K562 (cell line): ENCODE measurements at regions not wholly inside any gene's neighbourhood (a gene's known extent, or its start where the extent isn't known, plus 50 kb on each side); places are given as distances from the start of the nearest gene placed in this dataset.

Source experiments
- ATAC-seq: fragments of 200-7000 bp; cut with Tn5 transposase; 3 replicates; pipeline ENCODE4 v1.9.1; 2020; ENCODE audit warnings: moderate library complexity
- BruUV-seq: library from RNA; stranded (reverse); fragments of 400-500 nt; replicated peaks from 2 replicates; lab custom pipeline; 2021; lab: Mats Ljungman, UMichigan
- CTCF ChIA-PET: fragments of 300-600 bp; formaldehyde crosslinking; extraction: SDS; loops from one replicate; lab custom pipeline; 2021; ENCODE audit warnings: low intra/inter-chr PET ratio; lab: Yijun Ruan, JAX
- POLR2A ChIA-PET: fragments of 300-600, 350-650 bp; sonication (Branson Sonifier 250); formaldehyde crosslinking; extraction: SDS; loops from one replicate; lab custom pipeline; 2021; ENCODE audit warnings: antibody characterized with exemption, inconsistent platforms; lab: Yijun Ruan, JAX
- DNase-seq, 4 experiments: peaks; one replicate each; pipeline versions ENCODE4 v3.0.0 to v3.0.0-alpha.2; 2011 to 2018; ENCODE audit warnings: low spot score in 3 of 4, mixed read lengths in 3 of 4; ENCODE audit errors: extremely low read depth in 1 of 4
- FAIRE-seq: peaks from 2 replicates; lab custom pipeline; 2011; peaks lifted over from hg19 to GRCh38; lab: Jason Lieb, UNC
- H2AFZ ChIP-seq: 2 replicates; pipeline ENCODE4 v1.6.0; 2011; ENCODE audit warnings: low read depth, low read length, control low read depth, inconsistent platforms
- H3K27ac ChIP-seq: fragments of 200-600 bp; 3 replicates; pipeline ENCODE4 v1.8.0; 2011; ENCODE audit warnings: low read depth, mild to moderate bottlenecking, control low read depth, inconsistent platforms, low read length, moderate library complexity, mixed read lengths; ENCODE audit errors: extremely low read depth
- H3K27me3 ChIP-seq, 2 experiments: fragments of 300-600 bp in 1 of 2; 2 replicates in 1 of 2; 3 replicates in 1 of 2; pipeline versions ENCODE4 v1.6.0 to v1.8.0; 2011; ENCODE audit warnings: inconsistent platforms in 2 of 2, low read length in 2 of 2, mild to moderate bottlenecking in 1 of 2, mixed read lengths in 1 of 2, moderate library complexity in 1 of 2; ENCODE audit not compliant: control insufficient read depth in 2 of 2, insufficient read depth in 2 of 2
- H3K36me3 ChIP-seq: fragments of 300-600 bp; 3 replicates; pipeline ENCODE4 v1.8.0; 2011; ENCODE audit warnings: mild to moderate bottlenecking, low read length, inconsistent platforms; ENCODE audit not compliant: control insufficient read depth, insufficient read depth
- H3K4me1 ChIP-seq, 2 experiments: fragments of 200-600 bp in 1 of 2; replicated peaks in 1 of 2; 2 replicates in 1 of 2; 3 replicates in 1 of 2; pipeline versions ENCODE4 v1.5.1 to v1.8.0; 2011; ENCODE audit warnings: inconsistent platforms in 2 of 2, low read length in 2 of 2, mild to moderate bottlenecking in 1 of 2, mixed read lengths in 1 of 2, moderate library complexity in 1 of 2; ENCODE audit not compliant: control insufficient read depth in 2 of 2, insufficient read depth in 2 of 2
- H3K4me2 ChIP-seq: 2 replicates; pipeline ENCODE4 v1.6.1; 2011; ENCODE audit warnings: low read length, control low read depth, inconsistent platforms, mixed read lengths; ENCODE audit not compliant: insufficient read depth
- H3K4me3 ChIP-seq: fragments of 200-600 bp; sonication (generic), shearing (Covaris generic); 2 replicates; pipeline ENCODE4 v1.5.1; 2016; ENCODE audit warnings: control low read depth, inconsistent platforms
- H3K79me2 ChIP-seq: fragments of 200-600 bp; 3 replicates; pipeline ENCODE4 v1.8.0; 2011; ENCODE audit warnings: low read length, inconsistent platforms; ENCODE audit not compliant: control insufficient read depth, insufficient read depth
- H3K9ac ChIP-seq, 2 experiments: 2 replicates each; pipeline versions ENCODE4 v1.6.0 to v1.6.1; 2011; ENCODE audit warnings: low read depth in 2 of 2, low read length in 2 of 2, control low read depth in 1 of 2, inconsistent platforms in 1 of 2, mild to moderate bottlenecking in 1 of 2, mixed read lengths in 1 of 2; ENCODE audit not compliant: insufficient read depth in 1 of 2
- H3K9me1 ChIP-seq: one replicate; pipeline ENCODE4 v1.6.0; 2011; ENCODE audit warnings: inconsistent platforms, mild to moderate bottlenecking, low read length, moderate library complexity; ENCODE audit not compliant: control insufficient read depth, insufficient read depth
- H3K9me3 ChIP-seq: replicated peaks from 2 replicates; pipeline ENCODE4 v1.5.1; 2011; ENCODE audit warnings: low read depth, low read length, inconsistent platforms; ENCODE audit not compliant: control insufficient read depth, insufficient read depth
- H4K20me1 ChIP-seq: replicated peaks from 2 replicates; pipeline ENCODE4 v1.6.1; 2011; ENCODE audit warnings: low read length, inconsistent platforms, mixed read lengths; ENCODE audit not compliant: control insufficient read depth, insufficient read depth
- HDAC2 ChIP-seq: fragments of 450-650 bp; IDR thresholded peaks from 2 replicates; pipeline ENCODE4 v1.6.1; 2016; ENCODE audit warnings: mild to moderate bottlenecking
- NFATC3 ChIP-seq: fragments of 450-650 bp; IDR thresholded peaks from 2 replicates; pipeline ENCODE4 v1.6.1; 2017; ENCODE audit warnings: mild to moderate bottlenecking
- RAD51 ChIP-seq: fragments of 450-650 bp; IDR thresholded peaks from 2 replicates; pipeline ENCODE4 v1.7.1; 2016; ENCODE audit warnings: low read depth, mild to moderate bottlenecking, borderline replicate concordance
- TEAD4 ChIP-seq, 2 experiments: sonication (generic) in 1 of 2; formaldehyde crosslinking in 1 of 2; IDR thresholded peaks; 2 replicates each; pipeline versions ENCODE4 v1.6.1 to v1.8.0; 2012 to 2022; ENCODE audit warnings: borderline replicate concordance in 1 of 2, inconsistent platforms in 1 of 2, low read length in 1 of 2, mild to moderate bottlenecking in 1 of 2, missing genetic modification reagents in 1 of 2
- U2AF1 ChIP-seq: fragments of 200-400 bp; formaldehyde crosslinking; optimal IDR thresholded peaks from 2 replicates; pipeline ENCODE3; 2017; ENCODE audit warnings: mild to moderate bottlenecking, low read depth, low read length, moderate library complexity
- ZNF707 ChIP-seq: fragments of 250-450 bp; sonication (Bioruptor Pico); conservative IDR thresholded peaks from 2 replicates; pipeline ENCODE4 v1.8.0; 2022; ENCODE audit warnings: inconsistent platforms, mild to moderate bottlenecking, moderate library complexity
- WGBS: fragments of 100-300 bp; shearing (Covaris generic); methylation state at CpG from one replicate; pipeline ENCODE4 v1.1.6; 2016; ENCODE audit warnings: low coverage, mixed read lengths; ENCODE audit not compliant: insufficient coverage; ENCODE audit errors: missing lambda C conversion rate; 5-methylcytosine and 5-hydroxymethylcytosine counted together
- in situ Hi-C: fragments of 300-500 bp; cut with MboI; formaldehyde crosslinking; loops from 4 replicates; pipeline ENCODE4 v1.15.0; 2018; ENCODE audit warnings: inconsistent platforms, mixed read lengths
- intact Hi-C: fragments of 100-400 bp; cut with micrococcal nuclease; formaldehyde crosslinking; loops from 2 replicates; pipeline ENCODE4 v1.14.2; 2022
- TF ChIP-seq, protein P1 (sequence below): conservative IDR thresholded peaks from 2 replicates; pipeline ENCODE4 v1.6.1; 2011; ENCODE audit warnings: low read depth, mild to moderate bottlenecking, low read length; ENCODE audit not compliant: control insufficient read depth
- TF ChIP-seq, protein P2 (sequence below): fragments of 200-800 bp; sonication (Bioruptor generic); IDR thresholded peaks from 2 replicates; pipeline ENCODE4 v1.6.1; 2016; ENCODE audit warnings: missing genetic modification characterization, missing compliant biosample characterization

DNA sequence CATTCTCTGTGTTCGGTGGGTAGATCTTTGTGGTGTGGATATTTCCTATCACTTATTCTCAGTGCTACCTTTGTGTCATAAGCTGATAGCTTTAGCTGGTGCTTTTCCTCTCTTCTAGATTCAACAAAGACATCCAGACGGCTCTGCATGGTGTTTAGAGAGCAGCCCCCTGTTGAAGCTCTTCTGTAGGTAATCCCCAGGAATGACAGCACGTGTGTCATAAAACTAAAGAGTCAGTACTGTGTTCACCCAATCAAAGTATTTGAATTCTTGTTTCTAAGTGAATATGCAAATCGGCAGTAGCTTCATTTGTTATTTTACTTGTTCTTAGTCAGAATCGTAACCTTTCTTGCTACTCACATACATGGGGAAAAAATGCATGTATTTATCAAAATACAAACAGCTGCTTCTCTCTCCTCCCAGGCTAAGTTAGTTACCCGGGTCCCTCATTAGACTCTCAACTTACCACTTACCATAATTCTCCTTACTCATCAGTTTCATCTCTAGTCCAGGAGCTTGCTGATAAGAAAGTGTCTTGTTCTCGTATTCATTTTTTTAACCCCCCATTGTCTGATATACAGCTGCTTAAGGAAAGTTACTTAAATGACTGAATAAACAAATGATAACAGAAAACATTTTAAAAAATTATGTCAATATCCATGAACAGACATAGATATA, 1696.0 kb upstream of the WWC1 start:
- DNase-seq (no peak), FAIRE-seq (no peak), ATAC-seq (no peak)
- no peak overlapping the region for H3K27ac ChIP-seq
- H3K27me3 ChIP-seq: no peaks in the 10 kb centered on the region
- no peaks in the 10 kb centered on the region for H3K4me1 ChIP-seq
- H3K9ac ChIP-seq: no peak overlapping the region
- CTCF ChIA-PET: no interaction called here
- BruUV-seq: no TSS peak
- WGBS: 2% methylated on average over 7 of the region's 7 CpGs
- in situ Hi-C loops: no loop called here
- POLR2A ChIA-PET: no interaction called here
- no peak for TF ChIP-seq NFATC3
- TF ChIP-seq ZNF707: no peak
- TF ChIP-seq, protein P1, sequence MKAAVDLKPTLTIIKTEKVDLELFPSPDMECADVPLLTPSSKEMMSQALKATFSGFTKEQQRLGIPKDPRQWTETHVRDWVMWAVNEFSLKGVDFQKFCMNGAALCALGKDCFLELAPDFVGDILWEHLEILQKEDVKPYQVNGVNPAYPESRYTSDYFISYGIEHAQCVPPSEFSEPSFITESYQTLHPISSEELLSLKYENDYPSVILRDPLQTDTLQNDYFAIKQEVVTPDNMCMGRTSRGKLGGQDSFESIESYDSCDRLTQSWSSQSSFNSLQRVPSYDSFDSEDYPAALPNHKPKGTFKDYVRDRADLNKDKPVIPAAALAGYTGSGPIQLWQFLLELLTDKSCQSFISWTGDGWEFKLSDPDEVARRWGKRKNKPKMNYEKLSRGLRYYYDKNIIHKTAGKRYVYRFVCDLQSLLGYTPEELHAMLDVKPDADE: no peak
- TF ChIP-seq, protein P2, sequence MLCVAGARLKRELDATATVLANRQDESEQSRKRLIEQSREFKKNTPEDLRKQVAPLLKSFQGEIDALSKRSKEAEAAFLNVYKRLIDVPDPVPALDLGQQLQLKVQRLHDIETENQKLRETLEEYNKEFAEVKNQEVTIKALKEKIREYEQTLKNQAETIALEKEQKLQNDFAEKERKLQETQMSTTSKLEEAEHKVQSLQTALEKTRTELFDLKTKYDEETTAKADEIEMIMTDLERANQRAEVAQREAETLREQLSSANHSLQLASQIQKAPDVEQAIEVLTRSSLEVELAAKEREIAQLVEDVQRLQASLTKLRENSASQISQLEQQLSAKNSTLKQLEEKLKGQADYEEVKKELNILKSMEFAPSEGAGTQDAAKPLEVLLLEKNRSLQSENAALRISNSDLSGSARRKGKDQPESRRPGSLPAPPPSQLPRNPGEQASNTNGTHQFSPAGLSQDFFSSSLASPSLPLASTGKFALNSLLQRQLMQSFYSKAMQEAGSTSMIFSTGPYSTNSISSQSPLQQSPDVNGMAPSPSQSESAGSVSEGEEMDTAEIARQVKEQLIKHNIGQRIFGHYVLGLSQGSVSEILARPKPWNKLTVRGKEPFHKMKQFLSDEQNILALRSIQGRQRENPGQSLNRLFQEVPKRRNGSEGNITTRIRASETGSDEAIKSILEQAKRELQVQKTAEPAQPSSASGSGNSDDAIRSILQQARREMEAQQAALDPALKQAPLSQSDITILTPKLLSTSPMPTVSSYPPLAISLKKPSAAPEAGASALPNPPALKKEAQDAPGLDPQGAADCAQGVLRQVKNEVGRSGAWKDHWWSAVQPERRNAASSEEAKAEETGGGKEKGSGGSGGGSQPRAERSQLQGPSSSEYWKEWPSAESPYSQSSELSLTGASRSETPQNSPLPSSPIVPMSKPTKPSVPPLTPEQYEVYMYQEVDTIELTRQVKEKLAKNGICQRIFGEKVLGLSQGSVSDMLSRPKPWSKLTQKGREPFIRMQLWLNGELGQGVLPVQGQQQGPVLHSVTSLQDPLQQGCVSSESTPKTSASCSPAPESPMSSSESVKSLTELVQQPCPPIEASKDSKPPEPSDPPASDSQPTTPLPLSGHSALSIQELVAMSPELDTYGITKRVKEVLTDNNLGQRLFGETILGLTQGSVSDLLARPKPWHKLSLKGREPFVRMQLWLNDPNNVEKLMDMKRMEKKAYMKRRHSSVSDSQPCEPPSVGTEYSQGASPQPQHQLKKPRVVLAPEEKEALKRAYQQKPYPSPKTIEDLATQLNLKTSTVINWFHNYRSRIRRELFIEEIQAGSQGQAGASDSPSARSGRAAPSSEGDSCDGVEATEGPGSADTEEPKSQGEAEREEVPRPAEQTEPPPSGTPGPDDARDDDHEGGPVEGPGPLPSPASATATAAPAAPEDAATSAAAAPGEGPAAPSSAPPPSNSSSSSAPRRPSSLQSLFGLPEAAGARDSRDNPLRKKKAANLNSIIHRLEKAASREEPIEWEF: no peak
- TF ChIP-seq U2AF1: no peak
- no peak for TF ChIP-seq RAD51
- TF ChIP-seq HDAC2: no peak
- TF ChIP-seq TEAD4 (IDR thresholded peaks at IDR 0.05; ENCODE audit: low read length): no peak
- no peak for TF ChIP-seq TEAD4 (CRISPR knock-in tag; IDR thresholded peaks at IDR 0.05; ENCODE audit: borderline replicate concordance)
- no peak overlapping the region for H2AFZ ChIP-seq
- intact Hi-C loops: no loop called here
- no peak overlapping the region for H3K4me2 ChIP-seq
- H3K4me3 ChIP-seq: no peak overlapping the region
- H3K9me3 ChIP-seq: 0 out of 2 replicates have a peak, but pooled peaks cover 2% of the 10 kb centered on the region
- H3K36me3 ChIP-seq: no peaks in the 10 kb centered on the region
- H3K79me2 ChIP-seq: no peaks in the 10 kb centered on the region
- H3K9me1 ChIP-seq: no peaks in the 10 kb centered on the region
- no peaks in the 10 kb centered on the region for H4K20me1 ChIP-seq
